GM12878 (cell line): ENCODE measurements at regions not wholly inside any gene's neighbourhood (a gene's known extent, or its start where the extent isn't known, plus 50 kb on each side); places are given as distances from the start of the nearest gene placed in this dataset.

Experiments
- ATAC-seq: fragments of 200-7000 bp; cut with Tn5 transposase; 3 replicates; pipeline ENCODE4 v1.9.1; 2020; ENCODE audit warnings: mild to moderate bottlenecking, moderate library complexity
- BruUV-seq: library from RNA; stranded (reverse); fragments of 400-500 nt; replicated peaks from 2 replicates; lab custom pipeline; 2021; lab: Mats Ljungman, UMichigan
- CTCF ChIA-PET: fragments of 300-600 bp; sonication (Branson Sonifier 250); formaldehyde crosslinking; extraction: SDS; loops from one replicate; lab custom pipeline; 2021; ENCODE audit warnings: inconsistent platforms; lab: Yijun Ruan, JAX
- POLR2A ChIA-PET: fragments of 350-600 bp; formaldehyde crosslinking; extraction: SDS; loops from one replicate; lab custom pipeline; 2021; ENCODE audit warnings: inconsistent platforms; lab: Charles Lee
- RAD21 ChIA-PET: fragments of 300-600 bp; sonication (Branson Sonifier 250); formaldehyde crosslinking; loops from one replicate; lab custom pipeline; 2023; ENCODE audit warnings: antibody characterized with exemption; ENCODE audit not compliant: unreplicated experiment; lab: Charles Lee
- SMC1A ChIA-PET: fragments of 300-600 bp; sonication (Branson Sonifier 250); formaldehyde crosslinking; loops from one replicate; lab custom pipeline; 2023; ENCODE audit not compliant: unreplicated experiment, uncharacterized antibody; lab: Charles Lee
- DNase-seq: peaks from one replicate; pipeline ENCODE4 v3.0.0-alpha.2; 2011; ENCODE audit warnings: low read depth, low spot score
- FAIRE-seq: peaks from 3 replicates; lab custom pipeline; 2011; peaks lifted over from hg19 to GRCh38; lab: Jason Lieb, UNC
- H2AFZ ChIP-seq: 2 replicates; pipeline ENCODE4 v1.6.0; 2011; ENCODE audit warnings: low read depth, low read length, control low read depth; ENCODE audit not compliant: control insufficient read depth
- H3K27ac ChIP-seq: 2 replicates; pipeline ENCODE4 v1.5.1; 2011; ENCODE audit warnings: control low read depth; ENCODE audit not compliant: control insufficient read depth, insufficient read depth
- H3K27me3 ChIP-seq, 2 experiments: replicated peaks in 1 of 2; 2 replicates each; pipeline versions ENCODE4 v1.6.0 to v1.6.1; 2011; ENCODE audit warnings: low read length in 1 of 2; ENCODE audit not compliant: control insufficient read depth in 2 of 2, insufficient read depth in 2 of 2
- H3K36me3 ChIP-seq, 2 experiments: 2 replicates each; pipeline ENCODE4 v1.5.1; 2011; ENCODE audit warnings: low read length in 1 of 2; ENCODE audit not compliant: control insufficient read depth in 2 of 2, insufficient read depth in 2 of 2
- H3K4me1 ChIP-seq: 2 replicates; pipeline ENCODE4 v1.6.1; 2011; ENCODE audit warnings: mild to moderate bottlenecking, low read length, moderate library complexity, mixed read lengths; ENCODE audit not compliant: control insufficient read depth, insufficient read depth
- H3K4me2 ChIP-seq: 2 replicates; pipeline ENCODE4 v1.6.0; 2011; ENCODE audit warnings: control low read depth; ENCODE audit not compliant: control insufficient read depth, insufficient read depth
- H3K4me3 ChIP-seq: fragments of 200-600 bp; sonication (generic); 2 replicates; pipeline ENCODE4 v1.5.1; 2016
- H3K79me2 ChIP-seq: 2 replicates; pipeline ENCODE4 v1.6.0; 2011; ENCODE audit warnings: low read length; ENCODE audit not compliant: control insufficient read depth, insufficient read depth
- H3K9ac ChIP-seq: 2 replicates; pipeline ENCODE4 v1.8.0; 2011; ENCODE audit warnings: low read length, control low read depth, mixed read lengths; ENCODE audit not compliant: control insufficient read depth, insufficient read depth
- H3K9me3 ChIP-seq: replicated peaks from 3 replicates; pipeline ENCODE4 v1.5.1; 2011; ENCODE audit warnings: mild to moderate bottlenecking, low read length; ENCODE audit not compliant: control insufficient read depth, insufficient read depth
- H4K20me1 ChIP-seq: 2 replicates; pipeline ENCODE4 v1.6.0; 2011; ENCODE audit not compliant: control insufficient read depth, insufficient read depth
- CHD1 ChIP-seq: IDR thresholded peaks from 2 replicates; pipeline ENCODE4 v1.6.1; 2012; ENCODE audit warnings: low read depth, low read length, improper control_type of control experiment
- FOXM1 ChIP-seq: IDR thresholded peaks from 2 replicates; pipeline ENCODE4 v1.6.1; 2012; ENCODE audit warnings: low read depth, mild to moderate bottlenecking, inconsistent platforms, low read length, moderate library complexity
- KLF5 ChIP-seq: fragments of 450-650 bp; IDR thresholded peaks from 2 replicates; pipeline ENCODE4 v1.6.1; 2014; ENCODE audit warnings: mild to moderate bottlenecking; ENCODE audit not compliant: partially characterized antibody
- NKRF ChIP-seq: fragments of 450-650 bp; conservative IDR thresholded peaks from 2 replicates; pipeline ENCODE4 v1.6.1; 2017; ENCODE audit warnings: mild to moderate bottlenecking, moderate library complexity
- PKNOX1 ChIP-seq: fragments of 450-650 bp; IDR thresholded peaks from 2 replicates; pipeline ENCODE4 v1.6.1; 2016; ENCODE audit warnings: mild to moderate bottlenecking
- SMC3 ChIP-seq: IDR thresholded peaks from 2 replicates; pipeline ENCODE4 v1.6.1; 2011; ENCODE audit warnings: low read length, improper control_type of control experiment, borderline replicate concordance
- SREBF1 ChIP-seq: IDR thresholded peaks from 2 replicates; pipeline ENCODE4 v1.6.1; 2012; ENCODE audit warnings: mild to moderate bottlenecking, low read length
- TBL1XR1 ChIP-seq: IDR thresholded peaks from 2 replicates; pipeline ENCODE4 v1.6.1; 2012; ENCODE audit warnings: low read depth, low read length, improper control_type of control experiment
- in situ Hi-C: fragments of 300-500 bp; cut with MboI; formaldehyde crosslinking; loops from 9 replicates; pipeline ENCODE4 v1.14.3; 2018; ENCODE audit warnings: mixed read lengths
- intact Hi-C: fragments of 100-400 bp; cut with micrococcal nuclease; formaldehyde crosslinking; loops from one replicate; pipeline ENCODE4 v1.14.2; 2022; ENCODE audit not compliant: unreplicated experiment
- TF ChIP-seq, protein P1 (sequence below): IDR thresholded peaks from 2 replicates; pipeline ENCODE4 v1.6.1; 2012; ENCODE audit warnings: improper control_type of control experiment, low read depth, low read length; ENCODE audit not compliant: insufficient replicate concordance

GRCh38 chr13:56986121-56986520 lies 154.6 kb upstream of the PRR20A start (continued):
- TF ChIP-seq TBL1XR1 (no peak), CHD1 (no peak)

DNA sequence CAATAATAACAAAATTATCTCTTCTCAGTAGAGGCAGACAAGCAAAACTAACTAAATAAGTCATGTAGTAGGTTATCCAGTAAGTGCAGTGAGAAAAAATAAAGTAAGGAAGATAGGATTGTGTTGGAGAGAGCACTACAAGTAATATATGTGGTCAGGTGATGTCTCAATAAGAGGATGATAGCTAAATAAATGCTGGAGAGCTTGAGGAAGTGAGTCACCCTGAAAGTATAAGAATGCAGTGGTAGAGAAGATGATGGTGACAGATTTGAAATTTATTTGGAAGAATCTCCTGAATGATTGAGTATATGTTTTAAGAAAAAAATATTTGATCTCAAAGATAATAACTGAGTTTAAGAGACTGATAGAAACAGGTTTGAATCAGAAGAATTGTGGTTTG lies 152.2 kb upstream of the PRR20A start:
- Histone ChIP-seq H3K4me2 (no peak overlapping the region), H3K27me3 (no peaks in the 10 kb centered on the region), H4K20me1 (no peaks in the 10 kb centered on the region), H3K9ac (no peak overlapping the region), H3K4me3 (no peak overlapping the region), H3K36me3 (no peaks in the 10 kb centered on the region), H3K79me2 (no peaks in the 10 kb centered on the region), H3K4me1 (no peaks in the 10 kb centered on the region), H2AFZ (no peak overlapping the region), H3K9me3 (no peaks in the 10 kb centered on the region), H3K27ac (no peak overlapping the region)
- ATAC-seq (no peak), FAIRE-seq (no peak), DNase-seq (no peak)
- BruUV-seq: no TSS peak
- ChIA-PET POLR2A (no interaction called here), SMC1A (no interaction called here), RAD21 (no interaction called here), CTCF (no interaction called here)
- no peak for TF ChIP-seq NKRF
- TF ChIP-seq FOXM1: no peak
- no peak for TF ChIP-seq KLF5
- TF ChIP-seq, protein P1, sequence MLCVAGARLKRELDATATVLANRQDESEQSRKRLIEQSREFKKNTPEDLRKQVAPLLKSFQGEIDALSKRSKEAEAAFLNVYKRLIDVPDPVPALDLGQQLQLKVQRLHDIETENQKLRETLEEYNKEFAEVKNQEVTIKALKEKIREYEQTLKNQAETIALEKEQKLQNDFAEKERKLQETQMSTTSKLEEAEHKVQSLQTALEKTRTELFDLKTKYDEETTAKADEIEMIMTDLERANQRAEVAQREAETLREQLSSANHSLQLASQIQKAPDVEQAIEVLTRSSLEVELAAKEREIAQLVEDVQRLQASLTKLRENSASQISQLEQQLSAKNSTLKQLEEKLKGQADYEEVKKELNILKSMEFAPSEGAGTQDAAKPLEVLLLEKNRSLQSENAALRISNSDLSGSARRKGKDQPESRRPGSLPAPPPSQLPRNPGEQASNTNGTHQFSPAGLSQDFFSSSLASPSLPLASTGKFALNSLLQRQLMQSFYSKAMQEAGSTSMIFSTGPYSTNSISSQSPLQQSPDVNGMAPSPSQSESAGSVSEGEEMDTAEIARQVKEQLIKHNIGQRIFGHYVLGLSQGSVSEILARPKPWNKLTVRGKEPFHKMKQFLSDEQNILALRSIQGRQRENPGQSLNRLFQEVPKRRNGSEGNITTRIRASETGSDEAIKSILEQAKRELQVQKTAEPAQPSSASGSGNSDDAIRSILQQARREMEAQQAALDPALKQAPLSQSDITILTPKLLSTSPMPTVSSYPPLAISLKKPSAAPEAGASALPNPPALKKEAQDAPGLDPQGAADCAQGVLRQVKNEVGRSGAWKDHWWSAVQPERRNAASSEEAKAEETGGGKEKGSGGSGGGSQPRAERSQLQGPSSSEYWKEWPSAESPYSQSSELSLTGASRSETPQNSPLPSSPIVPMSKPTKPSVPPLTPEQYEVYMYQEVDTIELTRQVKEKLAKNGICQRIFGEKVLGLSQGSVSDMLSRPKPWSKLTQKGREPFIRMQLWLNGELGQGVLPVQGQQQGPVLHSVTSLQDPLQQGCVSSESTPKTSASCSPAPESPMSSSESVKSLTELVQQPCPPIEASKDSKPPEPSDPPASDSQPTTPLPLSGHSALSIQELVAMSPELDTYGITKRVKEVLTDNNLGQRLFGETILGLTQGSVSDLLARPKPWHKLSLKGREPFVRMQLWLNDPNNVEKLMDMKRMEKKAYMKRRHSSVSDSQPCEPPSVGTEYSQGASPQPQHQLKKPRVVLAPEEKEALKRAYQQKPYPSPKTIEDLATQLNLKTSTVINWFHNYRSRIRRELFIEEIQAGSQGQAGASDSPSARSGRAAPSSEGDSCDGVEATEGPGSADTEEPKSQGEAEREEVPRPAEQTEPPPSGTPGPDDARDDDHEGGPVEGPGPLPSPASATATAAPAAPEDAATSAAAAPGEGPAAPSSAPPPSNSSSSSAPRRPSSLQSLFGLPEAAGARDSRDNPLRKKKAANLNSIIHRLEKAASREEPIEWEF: no peak
- no peak for TF ChIP-seq PKNOX1
- no peak for TF ChIP-seq SMC3
- TF ChIP-seq SREBF1: no peak
- intact Hi-C loops (no loop called here), in situ Hi-C loops (no loop called here)
